Adrenal gland (tissue), 5 donors: ENCODE measurements at regions not wholly inside any gene's neighbourhood (a gene's known extent, or its start where the extent isn't known, plus 50 kb on each side); places are given as distances from the start of the nearest gene placed in this dataset.

Source experiments
- POLR2A ChIP-seq, 2 donors: fragments of 450-650 bp; IDR thresholded peaks; one replicate each; pipeline ENCODE4 v1.6.1; 2017; ENCODE audit warnings: antibody characterized with exemption in 2 of 2, mild to moderate bottlenecking in 2 of 2, moderate library complexity in 1 of 2
- TF ChIP-seq, protein P1 (sequence below), 6 experiments: fragments of 450-650 bp in 4 of 6; fragments of 200-600 bp in 2 of 6; sonication (generic) in 1 of 6; IDR thresholded peaks; 1 replicate in 5 of 6; 2 replicates in 1 of 6; pipeline versions ENCODE4 v1.5.1 to v1.8.0; 2016 to 2021; ENCODE audit warnings: antibody characterized with exemption in 6 of 6, mild to moderate bottlenecking in 2 of 6, moderate library complexity in 1 of 6
- donor health status: DM: no; HTN: no; CAD: no.

DNA sequence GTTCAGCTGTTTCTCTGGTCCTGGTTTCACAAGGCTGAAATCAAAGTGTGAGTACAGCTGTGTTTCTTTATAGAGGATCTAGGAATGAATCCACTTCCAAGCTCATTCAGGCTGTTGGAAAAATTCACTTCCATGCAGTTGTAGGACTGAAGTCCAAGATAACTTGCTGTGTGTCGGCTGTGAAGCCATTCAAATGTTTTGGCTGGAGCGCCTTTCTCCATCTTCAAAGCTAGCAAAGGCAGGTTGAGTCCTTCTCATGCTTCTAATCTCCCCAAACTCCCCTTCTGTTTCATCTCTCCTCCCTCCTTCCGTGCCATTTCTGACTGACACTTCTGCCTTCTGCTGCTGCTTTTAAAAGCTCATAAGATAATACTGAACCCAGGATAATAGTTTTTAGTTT lies 1195.4 kb upstream of the LRRN3 start:
- no peak for TF ChIP-seq POLR2A (IDR thresholded peaks at IDR 0.05)
- TF ChIP-seq, protein P1, sequence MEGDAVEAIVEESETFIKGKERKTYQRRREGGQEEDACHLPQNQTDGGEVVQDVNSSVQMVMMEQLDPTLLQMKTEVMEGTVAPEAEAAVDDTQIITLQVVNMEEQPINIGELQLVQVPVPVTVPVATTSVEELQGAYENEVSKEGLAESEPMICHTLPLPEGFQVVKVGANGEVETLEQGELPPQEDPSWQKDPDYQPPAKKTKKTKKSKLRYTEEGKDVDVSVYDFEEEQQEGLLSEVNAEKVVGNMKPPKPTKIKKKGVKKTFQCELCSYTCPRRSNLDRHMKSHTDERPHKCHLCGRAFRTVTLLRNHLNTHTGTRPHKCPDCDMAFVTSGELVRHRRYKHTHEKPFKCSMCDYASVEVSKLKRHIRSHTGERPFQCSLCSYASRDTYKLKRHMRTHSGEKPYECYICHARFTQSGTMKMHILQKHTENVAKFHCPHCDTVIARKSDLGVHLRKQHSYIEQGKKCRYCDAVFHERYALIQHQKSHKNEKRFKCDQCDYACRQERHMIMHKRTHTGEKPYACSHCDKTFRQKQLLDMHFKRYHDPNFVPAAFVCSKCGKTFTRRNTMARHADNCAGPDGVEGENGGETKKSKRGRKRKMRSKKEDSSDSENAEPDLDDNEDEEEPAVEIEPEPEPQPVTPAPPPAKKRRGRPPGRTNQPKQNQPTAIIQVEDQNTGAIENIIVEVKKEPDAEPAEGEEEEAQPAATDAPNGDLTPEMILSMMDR (IDR thresholded peaks at IDR 0.05) = no peak
